ENCODE measurements at regions not wholly inside any gene's neighbourhood (a gene's known extent, or its start where the extent isn't known, plus 50 kb on each side); places are given as distances from the start of the nearest gene placed in this dataset.

DNA sequence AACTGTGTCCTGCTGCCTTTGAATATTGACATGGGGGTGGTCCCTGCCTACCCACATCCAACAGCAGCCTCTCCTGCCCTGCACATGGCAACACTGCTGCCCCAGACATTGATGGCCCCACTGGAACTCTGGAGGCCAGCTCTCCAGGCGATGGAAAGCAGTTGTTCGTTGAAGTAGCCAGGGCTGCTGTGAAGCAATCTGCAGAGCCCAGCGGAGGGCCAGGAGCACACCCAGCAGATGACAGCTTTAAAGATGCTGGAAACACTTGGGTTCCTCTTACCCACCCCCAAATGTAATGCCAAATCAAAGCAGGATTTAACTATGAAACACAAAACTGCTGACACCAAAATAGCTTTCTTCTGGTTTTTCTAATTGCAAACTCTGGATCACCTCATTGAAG, 165.6 kb upstream of the NAV2 start:
- H3K4me3 ChIP-seq, result no peak overlapping the region
- H3K27ac ChIP-seq, result no peak overlapping the region
- no peaks in the 10 kb centered on the region for H3K36me3 ChIP-seq
- peaks cover 0 to 3% (median 0%) of the 10 kb centered on the region in 7 donors for H3K27me3 ChIP-seq
- H3K4me1 ChIP-seq, result no peaks in the 10 kb centered on the region
- DNase-seq (no peak), ATAC-seq (no peak)
- no peaks in the 10 kb centered on the region for H3K9me3 ChIP-seq
- WGBS, 2 donors, result 80 to 82% methylated on average over 3 of the region's 3 CpGs
- no peak for TF ChIP-seq CTCF (IDR thresholded peaks at IDR 0.05)
- intact Hi-C loops (cut with DNase I), result loop anchor here in 1 of 10 donors (10.0 kb wide), 1 partner anchor 382 kb away; no protein-coding TSS in a partner anchor

DNA sequence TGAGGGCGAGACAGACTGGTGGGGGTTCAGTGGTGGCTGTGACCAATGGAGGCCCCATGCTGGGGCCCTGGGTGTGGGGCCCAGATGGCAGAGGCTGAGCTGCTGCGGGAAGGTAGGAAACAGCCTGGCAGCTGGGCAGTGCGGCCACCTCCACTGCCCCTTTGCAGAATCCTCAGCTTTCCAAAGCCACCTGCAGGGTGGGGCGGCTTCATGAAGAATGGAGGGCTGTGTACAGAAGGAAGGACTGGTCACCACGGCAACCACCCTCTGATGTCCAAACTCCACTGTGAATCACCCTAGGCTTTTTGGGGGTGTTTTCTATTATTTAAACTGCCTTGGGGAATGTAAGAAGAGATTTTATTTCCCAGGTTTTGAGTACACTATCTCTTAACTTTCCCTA, 166.3 kb upstream of the NAV2 start:
- H3K27me3 ChIP-seq, result peaks cover 0 to 3% (median 0%) of the 10 kb centered on the region in 7 donors
- H3K4me1 ChIP-seq, result no peaks in the 10 kb centered on the region
- H3K4me3 ChIP-seq, result no peak overlapping the region
- no peaks in the 10 kb centered on the region for H3K36me3 ChIP-seq
- intact Hi-C loops (cut with DNase I), result loop anchor here in 1 of 10 donors (10.0 kb wide), 1 partner anchor 382 kb away; no protein-coding TSS in a partner anchor
- H3K9me3 ChIP-seq, result no peaks in the 10 kb centered on the region
- DNase-seq (no peak), ATAC-seq (no peak)
- WGBS, 2 donors, result 93% methylated on average over 5 of the region's 5 CpGs
- H3K27ac ChIP-seq, result no peak overlapping the region
- no peak for TF ChIP-seq CTCF (IDR thresholded peaks at IDR 0.05)

DNA sequence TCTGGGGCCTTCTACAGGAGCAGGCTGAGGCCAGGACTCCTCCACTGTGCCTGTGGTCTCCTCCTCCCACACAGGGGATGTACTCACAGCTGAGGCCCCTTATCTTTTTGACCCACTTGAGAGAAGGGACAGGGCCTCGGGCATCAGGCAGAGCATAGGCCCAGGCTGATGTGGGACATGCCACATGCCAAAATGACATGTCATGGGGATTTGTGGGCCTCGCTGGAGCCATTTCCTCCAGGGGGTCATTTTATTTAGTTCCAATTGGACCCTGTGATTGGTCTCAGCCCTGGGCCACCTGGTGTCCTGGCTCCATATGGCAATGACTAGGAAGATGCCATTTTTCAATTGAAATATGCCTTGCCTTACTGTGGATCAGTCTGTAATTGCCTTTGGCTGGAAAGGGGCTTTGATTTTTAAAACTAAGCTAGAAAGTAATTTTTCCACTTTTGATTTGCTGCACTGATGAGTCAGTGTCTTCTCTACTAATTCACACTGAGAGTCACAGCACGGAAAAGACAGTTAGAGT, 171.1 kb upstream of the NAV2 start:
- 70 to 71% methylated on average over 3 of the region's 3 CpGs for WGBS, 2 donors
- H3K27ac ChIP-seq, result no peak overlapping the region
- no peaks in the 10 kb centered on the region for H3K9me3 ChIP-seq
- H3K4me1 ChIP-seq, result no peaks in the 10 kb centered on the region
- H3K36me3 ChIP-seq, result no peaks in the 10 kb centered on the region
- no peak for TF ChIP-seq CTCF (IDR thresholded peaks at IDR 0.05)
- intact Hi-C loops (cut with DNase I), result loop anchor here in 1 of 10 donors (10.0 kb wide), 1 partner anchor 377 kb away; no protein-coding TSS in a partner anchor
- no peak overlapping the region for H3K4me3 ChIP-seq
- DNase-seq, result no peak
- ATAC-seq, result no peak
- H3K27me3 ChIP-seq, result no peaks in the 10 kb centered on the region

DNA sequence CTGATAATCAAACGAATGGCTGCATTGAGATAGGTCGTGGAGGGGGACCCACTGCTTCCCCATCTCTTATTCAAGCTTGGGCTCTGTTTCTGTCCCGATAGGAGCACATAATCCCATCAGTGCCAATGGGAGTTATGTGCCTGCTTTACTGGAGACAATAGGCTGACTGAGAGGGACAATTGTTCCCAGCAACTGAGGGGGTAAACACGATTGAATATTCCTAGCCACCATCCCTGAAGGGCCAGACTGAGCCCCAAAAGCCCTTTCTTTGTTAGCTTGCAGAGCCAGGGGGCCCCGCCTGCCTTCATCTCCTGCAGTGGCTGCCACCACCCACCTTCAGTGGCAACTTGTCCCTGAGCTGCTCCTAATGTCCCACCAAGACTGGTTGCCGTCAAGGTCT, 172.8 kb upstream of the NAV2 start:
- ATAC-seq (no peak), DNase-seq (no peak)
- no peaks in the 10 kb centered on the region for H3K36me3 ChIP-seq
- no peaks in the 10 kb centered on the region for H3K9me3 ChIP-seq
- no peak for TF ChIP-seq CTCF (IDR thresholded peaks at IDR 0.05)
- intact Hi-C loops (cut with DNase I), result loop anchor here in 1 of 10 donors (5.0 to 10.0 kb wide), 2 partner anchors 213 to 375 kb away; no protein-coding TSS in a partner anchor
- H3K4me3 ChIP-seq, result no peak overlapping the region
- H3K27ac ChIP-seq, result no peak overlapping the region
- WGBS, 2 donors, result 74 to 84% methylated on average over 6 of the region's 6 CpGs
- no peaks in the 10 kb centered on the region for H3K4me1 ChIP-seq
- H3K27me3 ChIP-seq, result peaks cover 0 to 4% (median 0%) of the 10 kb centered on the region in 7 donors

Data from heart right ventricle (tissue), 16 donors.